ENCODE measurements at regions not wholly inside any gene's neighbourhood (a gene's known extent, or its start where the extent isn't known, plus 50 kb on each side); places are given as distances from the start of the nearest gene placed in this dataset.

DNA sequence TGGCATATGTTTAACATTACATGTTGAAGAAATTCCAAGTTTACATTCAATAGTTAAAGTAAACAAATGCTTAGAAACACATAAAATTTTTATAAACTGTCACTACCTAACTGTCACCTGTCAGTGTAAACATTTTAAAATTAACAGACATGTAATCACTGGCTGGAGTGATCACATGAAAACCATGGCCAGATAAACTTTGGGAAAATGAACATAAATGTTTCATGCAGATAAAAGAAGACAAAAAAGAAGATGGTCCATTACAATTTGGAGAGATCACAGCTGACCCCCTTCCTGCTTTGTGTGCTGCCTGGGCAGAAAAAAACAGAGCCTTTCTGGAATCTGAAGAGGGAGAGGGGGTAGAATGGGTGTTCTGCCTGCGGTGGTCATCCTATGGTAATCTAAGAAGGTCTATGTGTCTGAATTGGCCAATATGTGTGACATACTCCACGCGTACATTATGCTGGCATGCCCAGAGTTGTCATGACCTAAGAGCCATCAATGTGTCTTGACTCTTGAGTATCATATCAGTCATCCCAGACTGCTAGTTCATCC is 57.5 kb upstream of the MEOX2 start:
- Mint-ChIP-seq H3K27ac (no peak overlapping the region), H3K36me3 (ENCODE audit: low read depth) (no peaks in the 10 kb centered on the region), H3K27me3 (no peaks in the 10 kb centered on the region), H3K4me1 (no peaks in the 10 kb centered on the region), H3K4me3 (no peak overlapping the region), H3K9me3 (no peaks in the 10 kb centered on the region)
- no peak for DNase-seq
- ChIA-PET CTCF (no interaction called here), POLR2A (no interaction called here)

DNA sequence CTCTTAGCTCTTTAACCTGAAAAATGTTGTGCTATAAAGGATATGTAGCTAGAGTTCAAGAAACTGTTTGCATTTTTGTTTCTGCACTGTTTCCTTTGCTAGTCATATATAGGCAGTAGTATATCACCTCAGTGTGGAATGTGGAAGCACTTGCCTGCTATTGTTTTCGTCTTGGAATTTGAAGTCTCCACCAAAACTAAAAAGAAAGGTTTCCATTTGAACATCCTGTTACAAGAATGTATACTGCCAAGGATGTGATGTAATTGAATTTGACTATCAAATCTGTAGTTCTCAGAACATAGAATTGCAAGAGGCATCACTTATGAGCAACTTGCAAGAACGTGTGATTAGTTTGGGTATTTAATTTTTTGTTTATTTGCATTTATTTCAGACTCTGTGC is 51.1 kb upstream of the MEOX2 start:
- POLR2A ChIA-PET = no interaction called here
- Mint-ChIP-seq H3K9me3 (no peaks in the 10 kb centered on the region), H3K27me3 (no peaks in the 10 kb centered on the region), H3K36me3 (ENCODE audit: low read depth) (no peaks in the 10 kb centered on the region), H3K27ac (no peak overlapping the region), H3K4me1 (no peaks in the 10 kb centered on the region), H3K4me3 (no peak overlapping the region)
- DNase-seq = no peak
- CTCF ChIA-PET = interaction anchor here (1.3 kb wide), 1 partner anchor 17 kb away, joined by 3 read pairs; no protein-coding TSS in a partner anchor

Measured in activated CD4-positive, alpha-beta memory T cell treated with anti-CD3 and anti-CD28 coated beads, Interleukin-2, amount 10 ng/mL, durations not matched to agents 7 days and 5 days (primary cell).